Stimulated activated naive B cell treated with anti-CD40 and anti-IgM and Interleukin-4, amounts not matched to agents 10 μg/mL and 1 μg/mL and 100 μg/mL, for 72 hours (primary cell): ENCODE measurements at regions not wholly inside any gene's neighbourhood (a gene's known extent, or its start where the extent isn't known, plus 50 kb on each side); places are given as distances from the start of the nearest gene placed in this dataset.

ENCODE experiments used
- ATAC-seq, 2 donors: fragments of 150-1000 bp; cut with Tn5 transposase; replicated peaks; 2 replicates each; pipeline ENCODE4 v1.10.0; 2021; ENCODE audit warnings: moderate library complexity in 1 of 2
- DNase-seq: peaks from one replicate; pipeline ENCODE4 v3.0.0; 2021
- H3K27ac Mint-ChIP-seq: one replicate; pipeline ENCODE4 v1.8.0; 2022; ENCODE audit warnings: mild to moderate bottlenecking, mixed read lengths
- H3K27me3 Mint-ChIP-seq, 2 donors: one replicate each; pipeline ENCODE4 v1.8.0; 2022; ENCODE audit warnings: mixed read lengths in 2 of 2
- H3K36me3 Mint-ChIP-seq, 2 donors: one replicate each; pipeline ENCODE4 v1.8.0; 2022; ENCODE audit warnings: mixed read lengths in 2 of 2, mild to moderate bottlenecking in 1 of 2
- H3K4me1 Mint-ChIP-seq, 2 donors: one replicate each; pipeline ENCODE4 v1.8.0; 2022; ENCODE audit warnings: mixed read lengths in 2 of 2, mild to moderate bottlenecking in 1 of 2
- H3K4me3 Mint-ChIP-seq, 2 donors: one replicate each; pipeline ENCODE4 v1.8.0; 2022; ENCODE audit warnings: mild to moderate bottlenecking in 2 of 2, mixed read lengths in 2 of 2, moderate library complexity in 1 of 2
- H3K9me3 Mint-ChIP-seq, 2 donors: one replicate each; pipeline ENCODE4 v1.8.0; 2022; ENCODE audit warnings: mixed read lengths in 2 of 2, mild to moderate bottlenecking in 1 of 2

GRCh38 chr5:147152086-147152485 is 82.7 kb upstream of the STK32A start:
- Mint-ChIP-seq H3K27me3 (no peaks in the 10 kb centered on the region), H3K4me1 (no peaks in the 10 kb centered on the region), H3K4me3 (no peak overlapping the region), H3K27ac (no peak overlapping the region), H3K36me3 (no peaks in the 10 kb centered on the region), H3K9me3 (peaks cover 0 to 5% of the 10 kb centered on the region in 2 donors)
- ATAC-seq (no peak), DNase-seq (no peak)

GRCh38 chr5:147154809-147155208 is 80.0 kb upstream of the STK32A start:
- Mint-ChIP-seq H3K27me3 (no peaks in the 10 kb centered on the region), H3K9me3 (peaks cover 0 to 5% of the 10 kb centered on the region in 2 donors), H3K4me3 (no peak overlapping the region), H3K27ac (no peak overlapping the region), H3K4me1 (no peaks in the 10 kb centered on the region), H3K36me3 (no peaks in the 10 kb centered on the region)
- no peak for ATAC-seq
- no peak for DNase-seq

- DNase-seq = no peak
- H3K4me3 Mint-ChIP-seq = no peak overlapping the region
- H3K27me3 Mint-ChIP-seq = no peaks in the 10 kb centered on the region
- ATAC-seq = no peak
- no peak overlapping the region for H3K27ac Mint-ChIP-seq
- H3K36me3 Mint-ChIP-seq = no peaks in the 10 kb centered on the region
- H3K9me3 Mint-ChIP-seq = peaks cover 2 to 5% of the 10 kb centered on the region in 2 donors
- no peaks in the 10 kb centered on the region for H3K4me1 Mint-ChIP-seq
Observed at GRCh38 chr5:147156012-147156411, 78.8 kb upstream of the STK32A start.

GRCh38 chr5:147160902-147161700 is 73.7 kb upstream of the STK32A start:
- H3K4me3 Mint-ChIP-seq = no peak overlapping the region
- no peaks in the 10 kb centered on the region for H3K4me1 Mint-ChIP-seq
- no peak for DNase-seq
- ATAC-seq = no peak
- H3K36me3 Mint-ChIP-seq = no peaks in the 10 kb centered on the region
- H3K27me3 Mint-ChIP-seq = no peaks in the 10 kb centered on the region
- H3K9me3 Mint-ChIP-seq = peaks cover 0 to 8% of the 10 kb centered on the region in 2 donors
- H3K27ac Mint-ChIP-seq = no peak overlapping the region

- Mint-ChIP-seq H3K36me3 (no peaks in the 10 kb centered on the region), H3K9me3 (peaks cover 0 to 10% of the 10 kb centered on the region in 2 donors), H3K4me3 (no peak overlapping the region), H3K27ac (no peak overlapping the region), H3K4me1 (no peaks in the 10 kb centered on the region), H3K27me3 (peaks cover 5 to 6% of the 10 kb centered on the region in 2 donors)
- ATAC-seq (no peak), DNase-seq (no peak)
Observed at GRCh38 chr5:147162740-147163139, 72.1 kb upstream of the STK32A start.

- Mint-ChIP-seq H3K27me3 (peaks cover 5 to 6% of the 10 kb centered on the region in 2 donors), H3K4me1 (no peaks in the 10 kb centered on the region), H3K36me3 (no peaks in the 10 kb centered on the region), H3K9me3 (peaks cover 0 to 8% of the 10 kb centered on the region in 2 donors), H3K4me3 (no peak overlapping the region), H3K27ac (no peak overlapping the region)
- no peak for ATAC-seq
- DNase-seq = no peak
Observed at GRCh38 chr5:147167529-147167928, 67.3 kb upstream of the STK32A start.

- ATAC-seq = no peak
- no peak for DNase-seq
- Mint-ChIP-seq H3K4me1 (no peaks in the 10 kb centered on the region), H3K36me3 (no peaks in the 10 kb centered on the region), H3K9me3 (peaks cover 0 to 7% of the 10 kb centered on the region in 2 donors), H3K27me3 (peaks cover 5 to 6% of the 10 kb centered on the region in 2 donors), H3K27ac (no peak overlapping the region), H3K4me3 (no peak overlapping the region)
Observed at GRCh38 chr5:147168578-147169327, 66.1 kb upstream of the STK32A start.

- no peaks in the 10 kb centered on the region for H3K36me3 Mint-ChIP-seq
- no peaks in the 10 kb centered on the region for H3K4me1 Mint-ChIP-seq
- H3K27ac Mint-ChIP-seq = no peak overlapping the region
- H3K9me3 Mint-ChIP-seq = peaks cover 0 to 5% of the 10 kb centered on the region in 2 donors
- DNase-seq = no peak
- no peak overlapping the region for H3K4me3 Mint-ChIP-seq
- H3K27me3 Mint-ChIP-seq = peaks cover 5 to 6% of the 10 kb centered on the region in 2 donors
- ATAC-seq = no peak
Observed at GRCh38 chr5:147169399-147169798, 65.4 kb upstream of the STK32A start.

- ATAC-seq = no peak
- Mint-ChIP-seq H3K27me3 (peaks cover 5 to 6% of the 10 kb centered on the region in 2 donors), H3K4me1 (no peaks in the 10 kb centered on the region), H3K4me3 (no peak overlapping the region), H3K27ac (no peak overlapping the region), H3K36me3 (no peaks in the 10 kb centered on the region), H3K9me3 (peaks cover 0 to 5% of the 10 kb centered on the region in 2 donors)
- no peak for DNase-seq
Observed at GRCh38 chr5:147169901-147170300, 64.9 kb upstream of the STK32A start.

GRCh38 chr5:147170603-147171002 is 64.2 kb upstream of the STK32A start:
- ATAC-seq = no peak

GRCh38 chr5:147174671-147175265 is 60.1 kb upstream of the STK32A start:
- Mint-ChIP-seq H3K36me3 (no peaks in the 10 kb centered on the region), H3K27ac (no peak overlapping the region), H3K9me3 (peaks cover 0 to 1% of the 10 kb centered on the region in 2 donors), H3K4me3 (no peak overlapping the region), H3K27me3 (no peaks in the 10 kb centered on the region), H3K4me1 (no peaks in the 10 kb centered on the region)
- DNase-seq (no peak), ATAC-seq (no peak)

More at GRCh38 chr5:147170603-147171002, 64.2 kb upstream of the STK32A start:
- no peaks in the 10 kb centered on the region for H3K4me1 Mint-ChIP-seq
- peaks cover 0 to 4% of the 10 kb centered on the region in 2 donors for H3K9me3 Mint-ChIP-seq
- H3K27ac Mint-ChIP-seq = no peak overlapping the region
- no peak overlapping the region for H3K4me3 Mint-ChIP-seq
- no peak for DNase-seq
- no peaks in the 10 kb centered on the region for H3K36me3 Mint-ChIP-seq
- H3K27me3 Mint-ChIP-seq = peaks cover 5 to 6% of the 10 kb centered on the region in 2 donors

GRCh38 chr5:147175516-147176097 is 59.2 kb upstream of the STK32A start:
- Mint-ChIP-seq H3K4me3 (no peak overlapping the region), H3K27ac (no peak overlapping the region), H3K36me3 (no peaks in the 10 kb centered on the region), H3K9me3 (peaks cover 0 to 1% of the 10 kb centered on the region in 2 donors), H3K4me1 (no peaks in the 10 kb centered on the region), H3K27me3 (no peaks in the 10 kb centered on the region)
- ATAC-seq (no peak), DNase-seq (no peak)

- DNase-seq = no peak
- H3K36me3 Mint-ChIP-seq = no peaks in the 10 kb centered on the region
Observed at GRCh38 chr5:147176422-147176821, 58.4 kb upstream of the STK32A start.

GRCh38 chr5:147177125-147177840 is 57.5 kb upstream of the STK32A start:
- H3K27ac Mint-ChIP-seq = no peak overlapping the region
- DNase-seq = no peak
- H3K36me3 Mint-ChIP-seq = no peaks in the 10 kb centered on the region
- H3K4me3 Mint-ChIP-seq = no peak overlapping the region
- peaks cover 0 to 1% of the 10 kb centered on the region in 2 donors for H3K9me3 Mint-ChIP-seq
- no peak for ATAC-seq
- H3K27me3 Mint-ChIP-seq = no peaks in the 10 kb centered on the region
- no peaks in the 10 kb centered on the region for H3K4me1 Mint-ChIP-seq

More at GRCh38 chr5:147176422-147176821, 58.4 kb upstream of the STK32A start:
- no peak overlapping the region for H3K27ac Mint-ChIP-seq
- H3K4me3 Mint-ChIP-seq = no peak overlapping the region
- no peaks in the 10 kb centered on the region for H3K4me1 Mint-ChIP-seq
- ATAC-seq = no peak
- no peaks in the 10 kb centered on the region for H3K27me3 Mint-ChIP-seq
- H3K9me3 Mint-ChIP-seq = peaks cover 0 to 1% of the 10 kb centered on the region in 2 donors
